ENCODE measurements at regions not wholly inside any gene's neighbourhood (a gene's known extent, or its start where the extent isn't known, plus 50 kb on each side); places are given as distances from the start of the nearest gene placed in this dataset.

- no peak for DNase-seq (ENCODE audit: low spot score)
- TF ChIP-seq CTCF (IDR thresholded peaks at IDR 0.05; ENCODE audit: poor library complexity) (no peak), EZH2phosphoT487 (IDR thresholded peaks at IDR 0.05; ENCODE audit: low read depth, severe bottlenecking, unreplicated experiment) (no peak), EZH2 (IDR thresholded peaks at IDR 0.05; ENCODE audit: borderline replicate concordance) (no peak)
- no peaks in the 10 kb centered on the region for H3K27me3 ChIP-seq
- no peak overlapping the region for H3K4me3 ChIP-seq
- no peaks in the 10 kb centered on the region for H3K9me2 ChIP-seq (replicated peaks; ENCODE audit: insufficient read depth)
- H3K4me2 ChIP-seq = no peak overlapping the region
- H3K79me2 ChIP-seq = no peaks in the 10 kb centered on the region
- no peaks in the 10 kb centered on the region for H3K36me3 ChIP-seq (replicated peaks; ENCODE audit: insufficient read depth, low read depth)
- H4K20me1 ChIP-seq (ENCODE audit: insufficient read depth, poor library complexity, severe bottlenecking) = no peaks in the 10 kb centered on the region
- H3K4me1 ChIP-seq (ENCODE audit: insufficient read depth) = no peaks in the 10 kb centered on the region
- no peaks in the 10 kb centered on the region for H3K9me3 ChIP-seq (ENCODE audit: low read depth)
- H2AFZ ChIP-seq = no peak overlapping the region
- no peak overlapping the region for H3K27ac ChIP-seq
These were observed 518.7 kb downstream of the GRXCR1 start for GRCh38 chr4:43411226-43411625.

GRCh38 chr4:43423276-43423675 lies 530.8 kb downstream of the GRXCR1 start:
- no peak for DNase-seq (ENCODE audit: low spot score)
- H3K9me3 ChIP-seq (ENCODE audit: low read depth) = no peaks in the 10 kb centered on the region
- no peaks in the 10 kb centered on the region for H3K36me3 ChIP-seq (replicated peaks; ENCODE audit: insufficient read depth, low read depth)
- no peaks in the 10 kb centered on the region for H3K27me3 ChIP-seq
- no peak overlapping the region for H3K4me3 ChIP-seq
- no peak overlapping the region for H3K4me2 ChIP-seq
- no peak for TF ChIP-seq EZH2phosphoT487 (IDR thresholded peaks at IDR 0.05; ENCODE audit: low read depth, severe bottlenecking, unreplicated experiment)
- no peak for TF ChIP-seq EZH2 (IDR thresholded peaks at IDR 0.05; ENCODE audit: borderline replicate concordance)
- no peak for TF ChIP-seq CTCF (IDR thresholded peaks at IDR 0.05; ENCODE audit: poor library complexity)
- no peak overlapping the region for H3K27ac ChIP-seq
- H3K79me2 ChIP-seq = no peaks in the 10 kb centered on the region
- H3K9me2 ChIP-seq (replicated peaks; ENCODE audit: insufficient read depth) = no peaks in the 10 kb centered on the region
- H3K4me1 ChIP-seq (ENCODE audit: insufficient read depth) = no peaks in the 10 kb centered on the region
- H2AFZ ChIP-seq = no peak overlapping the region
- H4K20me1 ChIP-seq (ENCODE audit: insufficient read depth, poor library complexity, severe bottlenecking) = no peaks in the 10 kb centered on the region
- WGBS (ENCODE audit: low lambda C conversion rate, missing lambda C conversion rate) = 76% methylated on average over 1 of the region's 1 CpG

- no peaks in the 10 kb centered on the region for H3K9me3 ChIP-seq (ENCODE audit: low read depth)
- 83% methylated on average over 1 of the region's 1 CpG for WGBS (ENCODE audit: low lambda C conversion rate, missing lambda C conversion rate)
- H3K4me3 ChIP-seq = no peak overlapping the region
- H4K20me1 ChIP-seq (ENCODE audit: insufficient read depth, poor library complexity, severe bottlenecking) = no peaks in the 10 kb centered on the region
- no peak overlapping the region for H2AFZ ChIP-seq
- no peak overlapping the region for H3K27ac ChIP-seq
- H3K4me1 ChIP-seq (ENCODE audit: insufficient read depth) = no peaks in the 10 kb centered on the region
- H3K9me2 ChIP-seq (replicated peaks; ENCODE audit: insufficient read depth) = no peaks in the 10 kb centered on the region
- no peak overlapping the region for H3K4me2 ChIP-seq
- no peaks in the 10 kb centered on the region for H3K27me3 ChIP-seq
- no peak for DNase-seq (ENCODE audit: low spot score)
- TF ChIP-seq CTCF (IDR thresholded peaks at IDR 0.05; ENCODE audit: poor library complexity) = no peak
- TF ChIP-seq EZH2 (IDR thresholded peaks at IDR 0.05; ENCODE audit: borderline replicate concordance) = no peak
- TF ChIP-seq EZH2phosphoT487 (IDR thresholded peaks at IDR 0.05; ENCODE audit: low read depth, severe bottlenecking, unreplicated experiment) = no peak
- no peaks in the 10 kb centered on the region for H3K36me3 ChIP-seq (replicated peaks; ENCODE audit: insufficient read depth, low read depth)
- no peaks in the 10 kb centered on the region for H3K79me2 ChIP-seq
These were observed 532.7 kb downstream of the GRXCR1 start for GRCh38 chr4:43425206-43425605.

- H3K27me3 ChIP-seq = no peaks in the 10 kb centered on the region
- H3K4me3 ChIP-seq = no peak overlapping the region
- H2AFZ ChIP-seq = no peak overlapping the region
- 57% methylated on average over 1 of the region's 1 CpG for WGBS (ENCODE audit: low lambda C conversion rate, missing lambda C conversion rate)
- H3K9me2 ChIP-seq (replicated peaks; ENCODE audit: insufficient read depth) = no peaks in the 10 kb centered on the region
- H4K20me1 ChIP-seq (ENCODE audit: insufficient read depth, poor library complexity, severe bottlenecking) = no peaks in the 10 kb centered on the region
- no peaks in the 10 kb centered on the region for H3K4me1 ChIP-seq (ENCODE audit: insufficient read depth)
- H3K9me3 ChIP-seq (ENCODE audit: low read depth) = peaks cover 4% of the 10 kb centered on the region
- H3K36me3 ChIP-seq (replicated peaks; ENCODE audit: insufficient read depth, low read depth) = no peaks in the 10 kb centered on the region
- no peak overlapping the region for H3K4me2 ChIP-seq
- no peak for TF ChIP-seq CTCF (IDR thresholded peaks at IDR 0.05; ENCODE audit: poor library complexity)
- TF ChIP-seq EZH2phosphoT487 (IDR thresholded peaks at IDR 0.05; ENCODE audit: low read depth, severe bottlenecking, unreplicated experiment) = no peak
- no peak for TF ChIP-seq EZH2 (IDR thresholded peaks at IDR 0.05; ENCODE audit: borderline replicate concordance)
- no peaks in the 10 kb centered on the region for H3K79me2 ChIP-seq
- no peak for DNase-seq (ENCODE audit: low spot score)
- no peak overlapping the region for H3K27ac ChIP-seq
These were observed 542.8 kb downstream of the GRXCR1 start for GRCh38 chr4:43435291-43435690.
